ENCODE measurements at regions not wholly inside any gene's neighbourhood (a gene's known extent, or its start where the extent isn't known, plus 50 kb on each side); places are given as distances from the start of the nearest gene placed in this dataset.

- no peaks in the 10 kb centered on the region for H3K27me3 ChIP-seq
- no peaks in the 10 kb centered on the region for H3K9me3 ChIP-seq
- intact Hi-C loops (cut with DNase I), result no loop called here
- no peak overlapping the region for H3K4me3 ChIP-seq
- DNase-seq, result no peak
- H3K27ac ChIP-seq, result no peak overlapping the region
- no peak for ATAC-seq
- H3K4me1 ChIP-seq, result no peaks in the 10 kb centered on the region
- no peaks in the 10 kb centered on the region for H3K36me3 ChIP-seq
- no peak for TF ChIP-seq CTCF (IDR thresholded peaks at IDR 0.05)
Observed at GRCh38 chr21:28537371-28538079, 455.2 kb downstream of the LTN1 start.

DNA sequence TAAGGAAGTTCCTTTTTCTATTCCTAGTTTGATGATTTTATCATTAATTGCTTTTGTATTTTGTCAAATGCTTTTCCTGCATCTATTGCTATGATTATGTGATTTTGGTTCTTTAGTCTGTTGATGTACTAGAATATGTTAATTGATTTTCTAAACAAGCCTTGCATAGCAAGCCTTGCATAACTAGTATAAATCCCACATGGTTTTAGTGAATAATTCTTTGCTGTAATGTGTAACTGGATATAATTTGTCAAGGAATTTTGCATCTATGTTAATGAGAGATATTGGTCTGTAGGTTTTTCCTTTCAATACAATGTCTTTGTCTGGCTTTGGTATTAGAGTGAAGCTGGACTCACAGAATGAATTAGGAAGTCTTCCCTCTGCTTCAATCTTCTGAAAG, 460.2 kb downstream of the LTN1 start:
- no peaks in the 10 kb centered on the region for H3K4me1 ChIP-seq
- H3K27me3 ChIP-seq, result no peaks in the 10 kb centered on the region
- no peak overlapping the region for H3K4me3 ChIP-seq
- H3K9me3 ChIP-seq, result no peaks in the 10 kb centered on the region
- no peaks in the 10 kb centered on the region for H3K36me3 ChIP-seq
- intact Hi-C loops (cut with DNase I), result no loop called here
- DNase-seq, result no peak
- no peak overlapping the region for H3K27ac ChIP-seq
- no peak for TF ChIP-seq CTCF (IDR thresholded peaks at IDR 0.05)
- ATAC-seq, result no peak

DNA sequence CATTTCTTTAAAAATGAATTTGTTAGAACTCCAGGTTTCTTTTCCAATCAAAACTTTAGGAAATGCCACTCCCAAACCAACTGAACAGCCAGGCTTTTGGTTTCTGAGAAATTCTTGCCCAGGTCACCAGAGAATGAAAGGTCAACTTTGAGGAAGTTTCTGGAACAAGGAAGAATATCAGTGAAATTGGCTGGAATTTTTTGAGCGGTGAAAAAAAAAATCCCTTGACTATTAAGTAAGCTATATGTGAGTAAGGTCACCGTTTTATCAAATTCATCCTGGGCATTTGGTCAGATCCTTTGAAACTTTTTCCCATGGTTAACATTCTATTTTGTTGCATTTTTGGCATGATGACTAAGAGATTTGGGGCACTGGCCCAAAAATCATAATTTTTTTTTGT, 469.3 kb downstream of the LTN1 start:
- no peak overlapping the region for H3K27ac ChIP-seq

GRCh38 chr21:28522014-28522799, 470.5 kb downstream of the LTN1 start:
- Histone ChIP-seq H3K27me3 (no peaks in the 10 kb centered on the region), H3K27ac (no peak overlapping the region), H3K9me3 (no peaks in the 10 kb centered on the region), H3K36me3 (no peaks in the 10 kb centered on the region), H3K4me3 (no peak overlapping the region), H3K4me1 (peaks cover 0 to 12% of the 10 kb centered on the region in 2 donors)
- no peak for TF ChIP-seq CTCF (IDR thresholded peaks at IDR 0.05)
- ATAC-seq, result peak; percentile 46
- intact Hi-C loops (cut with DNase I), result loop anchor here in 1 of 2 donors (10.0 kb wide), 1 partner anchor 177 kb away; no protein-coding TSS in a partner anchor
- peak in 1 of 4 donors; percentile 38 for DNase-seq

More for the DNA sequence above, 469.3 kb downstream of the LTN1 start:
- no peak for TF ChIP-seq CTCF (IDR thresholded peaks at IDR 0.05)
- intact Hi-C loops (cut with DNase I), result loop anchor here in 1 of 2 donors (10.0 kb wide), 1 partner anchor 179 kb away; no protein-coding TSS in a partner anchor
- Histone ChIP-seq H3K4me3 (no peak overlapping the region), H3K36me3 (no peaks in the 10 kb centered on the region), H3K4me1 (peaks cover 0 to 12% of the 10 kb centered on the region in 2 donors), H3K9me3 (no peaks in the 10 kb centered on the region), H3K27me3 (no peaks in the 10 kb centered on the region)
- no peak for DNase-seq
- no peak for ATAC-seq

GRCh38 chr21:28518630-28519029, 474.0 kb downstream of the LTN1 start:
- Histone ChIP-seq H3K27me3 (no peaks in the 10 kb centered on the region), H3K9me3 (no peaks in the 10 kb centered on the region), H3K27ac (no peak overlapping the region), H3K36me3 (no peaks in the 10 kb centered on the region), H3K4me1 (peaks cover 0 to 12% of the 10 kb centered on the region in 2 donors), H3K4me3 (no peak overlapping the region)
- intact Hi-C loops (cut with DNase I), result loop anchor here in 1 of 2 donors (10.0 kb wide), 1 partner anchor 216 kb away; no protein-coding TSS in a partner anchor
- DNase-seq, result no peak
- no peak for TF ChIP-seq CTCF (IDR thresholded peaks at IDR 0.05)
- no peak for ATAC-seq

Measured in left lung (tissue), 4 donors.